Dermis microvascular lymphatic vessel endothelial cell (primary cell): ENCODE measurements at regions not wholly inside any gene's neighbourhood (a gene's known extent, or its start where the extent isn't known, plus 50 kb on each side); places are given as distances from the start of the nearest gene placed in this dataset.

Source experiments
- DNase-seq, 2 donors: peaks; one replicate each; pipeline versions ENCODE4 v3.0.0 to v3.0.0-alpha.2; 2010; ENCODE audit warnings: low read depth in 2 of 2

DNA sequence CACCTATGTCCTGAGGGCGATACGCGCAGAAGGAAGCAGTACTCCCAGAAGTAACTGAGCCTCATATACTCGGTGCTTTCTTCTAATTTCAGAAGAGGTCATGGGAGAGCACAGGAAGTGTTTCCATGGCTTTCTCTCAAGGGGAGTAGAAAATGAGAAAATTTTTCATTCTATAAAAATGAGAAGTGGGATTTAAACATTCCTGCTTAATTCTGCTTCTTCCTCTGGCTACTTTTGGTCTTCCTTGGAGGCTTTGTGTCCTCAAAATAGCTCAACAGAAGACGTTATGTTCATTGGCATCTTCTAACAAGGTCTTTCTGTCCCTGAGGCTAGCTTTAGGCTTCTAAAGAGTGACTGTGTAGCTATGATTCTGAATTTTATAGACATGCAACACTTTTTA, 497.0 kb downstream of the TDRD15 start:
- DNase-seq: no peak

- DNase-seq: no peak
Observed at GRCh38 chr2:21627938-21628337, 504.2 kb downstream of the TDRD15 start.

DNA sequence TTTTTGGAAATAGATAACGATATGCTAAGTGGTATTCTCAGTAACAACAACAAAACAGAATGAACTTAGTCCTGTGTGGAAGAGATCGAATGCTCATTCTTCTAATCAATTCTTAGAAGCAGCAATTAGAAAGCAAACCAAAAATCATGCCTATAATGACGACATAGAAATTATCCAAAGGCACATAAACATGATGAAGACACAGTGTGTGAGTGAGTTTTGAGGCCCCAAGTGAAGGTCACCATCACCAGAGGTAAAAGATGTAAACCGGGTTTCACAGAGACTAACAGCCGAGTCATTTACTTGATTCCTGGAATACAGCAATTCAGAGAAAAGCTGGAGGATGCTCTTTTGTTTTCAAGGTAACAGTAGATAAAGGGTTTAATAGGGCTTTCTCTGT, 509.2 kb downstream of the TDRD15 start:
- DNase-seq: no peak

DNA sequence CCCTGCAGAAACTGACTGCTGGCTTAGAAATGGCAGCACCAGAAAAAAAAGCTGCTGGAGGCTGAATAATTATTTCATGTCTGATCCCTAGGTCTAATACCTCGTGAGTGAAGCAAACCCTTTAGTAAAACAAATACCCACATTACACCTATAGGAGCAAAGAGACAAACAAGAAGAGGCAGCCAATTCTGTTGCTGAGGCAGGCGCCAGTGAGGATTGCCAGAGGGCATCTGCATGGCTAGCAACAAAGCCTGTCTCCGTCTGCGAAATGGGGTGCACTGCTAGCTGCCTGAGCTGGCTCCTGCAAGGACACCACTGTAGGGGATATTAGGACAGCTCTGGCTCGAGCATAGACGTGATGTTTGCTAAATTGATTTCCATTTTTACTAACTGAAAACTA, 509.7 kb downstream of the TDRD15 start:
- DNase-seq: no peak

DNA sequence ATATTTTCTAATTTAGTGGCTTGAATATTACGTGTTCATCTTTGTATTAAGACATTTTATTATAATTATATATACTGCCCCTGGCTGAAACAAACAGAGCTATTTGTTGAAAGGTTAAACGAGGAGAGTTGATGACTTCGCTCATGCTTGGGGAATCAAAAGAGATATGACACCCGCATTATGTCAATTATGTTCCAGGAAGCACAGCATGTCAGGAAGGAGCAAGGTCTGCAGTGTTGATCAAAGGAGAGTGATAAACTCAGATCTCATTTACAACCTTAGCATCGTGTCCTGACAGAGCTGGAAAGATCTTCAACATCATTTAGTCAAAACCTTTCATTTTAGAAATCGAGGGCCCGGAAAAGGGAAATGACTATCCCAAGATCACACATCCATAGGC, 510.1 kb downstream of the TDRD15 start:
- DNase-seq: no peak

- DNase-seq: no peak
Observed at GRCh38 chr2:21640046-21640445, 516.3 kb downstream of the TDRD15 start.

DNA sequence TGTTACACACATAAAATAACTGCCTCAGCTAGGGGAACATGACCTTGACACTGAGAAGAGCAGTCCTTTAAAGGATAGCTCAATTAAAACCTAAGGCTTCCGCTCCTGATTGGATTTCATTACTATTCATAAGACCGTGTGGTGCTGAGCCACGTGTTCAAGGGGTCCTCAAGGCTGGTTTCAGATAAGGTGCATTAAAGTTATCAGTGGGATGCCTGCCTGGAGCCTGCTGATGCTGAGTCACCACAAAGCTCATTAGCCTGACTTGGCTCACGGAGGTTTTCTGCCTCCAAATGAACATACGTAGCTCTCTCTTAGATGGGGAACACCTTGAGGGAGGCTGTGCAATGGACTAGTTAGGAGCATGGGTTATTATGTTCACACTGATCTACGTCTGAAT, 518.9 kb downstream of the TDRD15 start:
- DNase-seq: no peak

DNA sequence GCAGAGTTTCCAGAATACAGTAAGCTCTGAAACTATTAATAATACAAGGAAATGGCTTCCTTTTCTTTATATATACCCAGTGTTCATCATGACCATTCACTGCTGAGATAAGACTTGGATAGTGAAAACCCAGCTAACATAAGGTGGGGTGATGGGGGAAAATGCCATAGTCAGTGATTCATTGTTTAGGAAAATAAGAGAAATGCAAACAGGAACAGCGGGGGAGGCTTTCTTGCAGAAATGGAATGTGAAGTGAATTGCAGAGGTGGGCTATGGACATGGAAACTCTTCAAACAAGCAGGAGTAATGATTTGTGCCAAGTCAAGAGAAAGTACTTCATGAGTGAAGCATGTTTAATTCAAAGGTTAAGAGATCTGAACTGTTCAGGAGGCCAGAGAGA, 519.4 kb downstream of the TDRD15 start:
- DNase-seq: no peak

- DNase-seq: no peak
Observed at GRCh38 chr2:21644266-21644665, 520.5 kb downstream of the TDRD15 start.

GRCh38 chr2:21646345-21646744, 522.6 kb downstream of the TDRD15 start:
- DNase-seq: no peak

GRCh38 chr2:21650569-21650968, 526.8 kb downstream of the TDRD15 start:
- DNase-seq: no peak

GRCh38 chr2:21655136-21655535, 531.4 kb downstream of the TDRD15 start:
- no peak for DNase-seq

DNA sequence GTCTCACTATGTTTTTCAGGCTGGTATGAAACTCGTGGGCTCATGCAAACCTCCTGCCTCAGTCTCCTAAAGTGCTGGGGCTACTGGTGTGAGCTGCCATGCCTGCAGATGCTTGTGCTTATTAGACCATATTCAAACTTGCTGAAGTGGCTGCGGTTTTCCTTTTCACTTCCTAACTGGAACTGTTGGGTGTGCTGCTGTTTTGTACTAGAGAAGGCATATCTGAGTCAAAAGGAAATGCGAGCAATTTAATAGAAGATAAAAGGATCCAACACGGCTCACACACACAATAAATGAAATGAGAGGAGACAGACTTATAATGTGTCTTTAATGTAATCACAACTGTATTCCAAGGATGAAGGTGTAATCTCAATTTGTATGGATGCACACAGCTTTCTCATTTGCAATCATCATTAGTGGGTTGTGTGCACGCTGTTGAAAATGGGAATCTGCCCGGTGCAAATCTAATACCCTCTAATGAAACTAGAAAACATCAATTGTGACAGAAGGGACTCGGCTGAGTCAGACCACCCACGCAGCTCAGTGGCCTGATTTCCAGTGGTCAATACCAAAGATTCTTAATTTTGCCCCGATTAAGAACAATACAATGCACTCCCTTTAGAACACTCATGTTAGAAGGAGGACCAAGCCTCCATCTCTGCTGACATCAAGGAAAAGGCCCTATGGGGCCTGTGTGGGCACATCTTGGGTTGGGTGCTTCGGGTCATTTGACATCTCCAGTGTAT, 532.7 kb downstream of the TDRD15 start:
- DNase-seq: no peak

DNA sequence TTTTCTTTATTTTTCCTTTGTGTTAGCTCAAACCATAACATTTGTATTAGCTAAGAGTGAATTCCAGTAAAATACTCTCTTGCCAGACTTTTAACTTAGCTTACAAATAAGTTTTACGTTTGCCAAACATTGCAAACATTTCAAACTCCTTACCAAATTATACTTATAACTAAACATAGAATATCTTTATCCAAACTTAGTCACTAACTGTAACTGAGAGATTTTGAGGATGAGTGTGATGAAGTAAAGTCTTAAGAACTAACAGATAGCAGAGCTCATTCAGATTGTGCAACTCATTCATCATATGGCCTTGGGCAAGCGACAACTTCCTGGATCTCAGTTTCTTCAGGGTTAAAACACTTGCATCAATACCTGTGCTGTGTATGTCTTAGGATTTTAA, 533.7 kb downstream of the TDRD15 start:
- no peak for DNase-seq

DNA sequence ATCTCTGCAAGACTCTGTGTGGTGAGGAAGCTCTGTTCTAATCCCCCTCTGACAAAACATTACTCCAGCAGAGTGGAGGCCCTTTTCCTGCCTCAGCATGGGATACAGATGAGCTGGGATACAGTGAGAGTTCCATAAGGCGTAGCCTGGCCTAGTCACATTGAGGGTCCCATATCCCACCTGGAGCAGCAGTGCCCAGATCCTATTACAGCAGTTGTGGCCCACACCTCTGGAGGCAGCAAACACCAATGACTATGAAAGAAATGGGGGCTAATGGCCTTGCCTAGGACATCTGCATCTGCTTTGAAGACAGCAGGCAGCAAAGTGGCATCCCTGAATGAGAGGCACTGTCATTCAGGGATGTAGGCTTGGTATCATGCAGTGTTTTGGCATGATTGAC, 534.5 kb downstream of the TDRD15 start:
- no peak for DNase-seq

DNA sequence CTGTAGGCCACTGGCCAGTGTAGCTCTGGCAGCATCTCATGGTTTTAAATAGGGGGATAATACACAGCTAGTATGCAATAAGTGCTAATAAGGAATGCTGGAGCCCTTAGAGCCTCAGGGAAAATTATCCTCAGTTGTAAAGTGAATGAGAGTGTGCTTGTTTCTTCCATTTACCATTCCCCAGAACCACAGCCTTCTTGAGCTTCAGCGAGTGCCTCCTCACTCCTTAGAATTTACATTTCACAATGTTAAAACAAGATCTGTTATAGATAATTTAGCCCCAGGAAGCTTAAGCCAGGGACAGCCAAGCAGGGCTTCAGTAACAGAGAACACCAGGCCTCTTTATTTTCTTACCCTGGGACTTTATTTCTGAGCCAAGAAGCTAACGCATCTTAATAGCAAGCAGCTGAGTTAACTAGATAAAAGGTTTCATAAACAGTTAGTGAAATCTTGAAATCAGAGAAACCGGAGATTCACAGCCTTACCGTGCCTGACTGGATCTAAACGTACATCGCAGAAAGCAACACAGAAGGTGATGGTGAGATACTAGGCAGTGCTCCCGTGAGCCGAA, 535.2 kb downstream of the TDRD15 start:
- DNase-seq: no peak

GRCh38 chr2:21664083-21664482, 540.3 kb downstream of the TDRD15 start:
- no peak for DNase-seq

DNA sequence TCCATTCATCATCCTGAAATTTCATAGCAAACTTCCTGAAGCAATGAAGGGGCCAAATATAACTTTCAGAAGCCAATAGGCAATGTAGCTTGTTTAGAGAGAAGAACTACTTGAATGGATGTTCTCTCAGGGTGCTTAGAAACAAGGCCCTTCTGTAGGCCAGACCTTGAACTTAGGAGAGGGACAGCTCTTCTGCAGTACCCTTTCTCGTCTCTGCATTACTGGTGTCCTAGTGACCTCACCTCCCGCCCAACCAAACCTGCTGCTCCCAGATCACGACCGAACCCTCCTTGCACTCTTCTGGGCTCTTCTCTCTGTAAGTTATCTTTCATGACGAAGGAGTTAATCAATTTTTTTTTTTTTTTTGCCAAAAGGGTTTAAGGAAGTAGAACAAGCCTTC, 543.9 kb downstream of the TDRD15 start:
- DNase-seq: no peak

DNA sequence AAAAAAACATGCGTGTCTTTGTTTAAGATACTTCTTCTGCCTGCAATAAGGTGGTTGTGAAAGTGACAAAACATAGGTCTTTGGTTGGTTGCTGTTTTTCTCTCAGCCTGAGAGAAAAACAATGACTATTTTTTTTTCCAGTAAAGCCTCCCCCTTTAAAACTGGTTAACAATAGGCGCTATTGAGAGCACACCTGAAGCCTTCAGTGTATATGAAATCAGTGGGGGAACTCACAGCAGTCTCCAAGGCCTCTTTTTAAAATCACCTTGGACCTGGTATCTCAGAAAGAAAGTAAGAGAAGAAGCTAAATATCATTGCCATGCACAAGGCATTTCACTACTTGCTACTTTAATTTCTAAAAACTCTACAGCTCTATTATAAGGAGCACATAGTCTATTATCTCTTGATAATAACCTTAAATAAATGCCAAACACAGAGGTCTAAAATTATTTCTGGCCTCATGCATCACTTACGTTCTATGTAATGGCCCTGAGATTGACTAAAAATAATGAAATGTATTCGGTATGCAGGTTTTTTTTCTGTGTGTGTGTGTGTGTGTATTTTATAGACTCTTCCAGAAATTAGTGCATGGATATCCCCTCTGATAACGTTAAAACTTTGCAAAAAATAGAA, 544.4 kb downstream of the TDRD15 start:
- no peak for DNase-seq

DNA sequence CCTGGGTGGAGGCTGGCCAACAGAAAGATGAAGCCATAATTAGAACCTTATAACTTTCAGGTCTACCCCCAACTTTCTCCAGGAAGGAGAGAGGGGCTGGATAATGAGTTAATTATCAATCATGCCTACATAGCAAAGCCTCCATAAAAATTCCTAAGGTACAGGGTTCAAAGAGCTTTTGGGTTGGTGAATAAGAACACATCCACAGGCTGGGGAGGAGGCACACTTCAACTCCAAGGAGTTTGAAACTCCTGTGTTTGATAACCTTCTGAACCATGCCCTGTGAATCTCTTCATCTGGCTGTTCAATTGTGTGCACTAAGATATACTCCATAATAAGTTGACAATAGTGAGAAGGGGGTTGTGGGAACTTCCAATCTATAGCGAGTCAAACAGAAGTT, 552.3 kb downstream of the TDRD15 start:
- no peak for DNase-seq

GRCh38 chr2:21676676-21677075, 552.9 kb downstream of the TDRD15 start:
- DNase-seq: no peak

DNA sequence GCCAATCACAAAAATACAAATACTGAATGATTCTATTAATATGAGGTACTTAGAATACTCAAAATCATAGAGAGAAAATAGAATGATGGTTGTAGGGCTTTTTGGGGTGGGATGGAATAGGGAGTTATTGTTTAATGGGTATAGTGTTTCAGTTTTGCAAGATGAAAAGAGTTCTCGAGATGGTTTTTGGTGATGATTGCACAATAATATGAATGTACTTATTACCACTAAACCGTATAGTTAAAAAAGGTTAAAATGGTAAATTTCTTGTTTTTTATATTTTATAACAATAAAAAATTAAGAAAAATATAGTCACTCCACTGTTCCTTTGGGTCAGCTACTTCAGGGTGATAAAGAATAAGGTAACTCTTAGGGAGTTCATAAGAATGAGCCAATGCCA, 560.1 kb downstream of the TDRD15 start:
- DNase-seq: no peak

- no peak for DNase-seq
Observed at GRCh38 chr2:21687589-21687988, 563.8 kb downstream of the TDRD15 start.
